Liver (tissue), 8 donors: ENCODE measurements at regions not wholly inside any gene's neighbourhood (a gene's known extent, or its start where the extent isn't known, plus 50 kb on each side); places are given as distances from the start of the nearest gene placed in this dataset.

Source experiments
- DNase-seq: peaks from one replicate; pipeline ENCODE4 v3.0.0-alpha.2; 2017; ENCODE audit warnings: low spot score
- H3K27ac ChIP-seq, 2 donors: one replicate each; pipeline ENCODE4 v1.7.0; 2013; ENCODE audit warnings: inconsistent platforms in 2 of 2, low read length in 2 of 2, control low read depth in 1 of 2, low read depth in 1 of 2, mild to moderate bottlenecking in 1 of 2
- H3K27me3 ChIP-seq, 4 donors: one replicate each; pipeline versions ENCODE4 v1.6.1 to v1.7.0; 2013; ENCODE audit warnings: low read length in 3 of 4, inconsistent platforms in 1 of 4, mild to moderate bottlenecking in 1 of 4, moderate library complexity in 1 of 4; ENCODE audit not compliant: control insufficient read depth in 4 of 4, insufficient read depth in 4 of 4
- H3K36me3 ChIP-seq, 4 donors: one replicate each; pipeline versions ENCODE4 v1.6.1 to v1.7.0; 2013; ENCODE audit warnings: low read length in 3 of 4, mild to moderate bottlenecking in 3 of 4, low read depth in 1 of 4, moderate library complexity in 1 of 4; ENCODE audit not compliant: control insufficient read depth in 4 of 4, insufficient read depth in 3 of 4
- H3K4me1 ChIP-seq, 4 donors: one replicate each; pipeline versions ENCODE4 v1.6.1 to v1.7.0; 2013; ENCODE audit warnings: low read length in 3 of 4, mild to moderate bottlenecking in 3 of 4, moderate library complexity in 1 of 4; ENCODE audit not compliant: control insufficient read depth in 4 of 4, insufficient read depth in 4 of 4
- H3K4me3 ChIP-seq, 3 donors: one replicate each; pipeline versions ENCODE4 v1.6.1 to v1.7.0; 2013; ENCODE audit warnings: low read length in 3 of 3, control low read depth in 1 of 3, low read depth in 1 of 3, mild to moderate bottlenecking in 1 of 3
- H3K9ac ChIP-seq, 2 donors: one replicate each; pipeline ENCODE4 v1.7.0; 2013; ENCODE audit warnings: low read length in 2 of 2, mild to moderate bottlenecking in 2 of 2, moderate library complexity in 2 of 2, control low read depth in 1 of 2, low read depth in 1 of 2
- H3K9me3 ChIP-seq, 4 donors: one replicate each; pipeline versions ENCODE4 v1.6.1 to v1.7.0; 2013; ENCODE audit warnings: low read length in 3 of 4; ENCODE audit not compliant: control insufficient read depth in 4 of 4
- ATF3 ChIP-seq: IDR thresholded peaks from 2 replicates; pipeline ENCODE4 v1.6.1; 2016; ENCODE audit warnings: antibody characterized with exemption
- CTCF ChIP-seq: fragments of 150-350 bp; IDR thresholded peaks from 2 replicates; pipeline ENCODE4 v1.5.1; 2017; ENCODE audit warnings: improper control_type of control experiment, low read depth, low read length; ENCODE audit not compliant: missing input control
- FOXA2 ChIP-seq: IDR thresholded peaks from 2 replicates; pipeline ENCODE4 v1.6.1; 2016; ENCODE audit warnings: antibody characterized with exemption
- GABPA ChIP-seq, 2 donors: IDR thresholded peaks in 1 of 2; conservative IDR thresholded peaks in 1 of 2; 2 replicates each; pipeline ENCODE4 v1.6.1; 2016; ENCODE audit warnings: antibody characterized with exemption in 2 of 2, mild to moderate bottlenecking in 1 of 2, moderate library complexity in 1 of 2
- HNF4A ChIP-seq, 2 donors: conservative IDR thresholded peaks; 2 replicates each; pipeline ENCODE4 v1.6.1; 2016; ENCODE audit warnings: antibody characterized with exemption in 2 of 2, mild to moderate bottlenecking in 2 of 2
- HNF4G ChIP-seq: IDR thresholded peaks from 2 replicates; pipeline ENCODE4 v1.6.1; 2016; ENCODE audit warnings: antibody characterized with exemption
- JUND ChIP-seq, 2 donors: IDR thresholded peaks; 2 replicates each; pipeline ENCODE4 v1.6.1; 2016; ENCODE audit warnings: antibody characterized with exemption in 2 of 2
- MAX ChIP-seq: IDR thresholded peaks from 2 replicates; pipeline ENCODE4 v1.6.1; 2016; ENCODE audit warnings: antibody characterized with exemption
- NR2F2 ChIP-seq: IDR thresholded peaks from 2 replicates; pipeline ENCODE4 v1.6.1; 2016; ENCODE audit warnings: antibody characterized with exemption
- RAD21 ChIP-seq, 2 donors: IDR thresholded peaks; 2 replicates each; pipeline ENCODE4 v1.6.1; 2016; ENCODE audit warnings: antibody characterized with exemption in 2 of 2, mild to moderate bottlenecking in 2 of 2
- RXRA ChIP-seq, 2 donors: IDR thresholded peaks; 2 replicates each; pipeline ENCODE4 v1.6.1; 2017 to 2018; ENCODE audit warnings: antibody characterized with exemption in 2 of 2, mild to moderate bottlenecking in 1 of 2
- TAF1 ChIP-seq: conservative IDR thresholded peaks from 2 replicates; pipeline ENCODE4 v1.6.1; 2016; ENCODE audit warnings: antibody characterized with exemption, mild to moderate bottlenecking
- YY1 ChIP-seq: IDR thresholded peaks from 2 replicates; pipeline ENCODE4 v1.6.1; 2016; ENCODE audit warnings: antibody characterized with exemption, mild to moderate bottlenecking
- ZBTB33 ChIP-seq: IDR thresholded peaks from 2 replicates; pipeline ENCODE4 v1.6.1; 2016; ENCODE audit warnings: antibody characterized with exemption
- WGBS: extraction: QIAGEN DNeasy Blood & Tissue Kit; methylation state at CpG from one replicate; pipeline ENCODE4 v1.1.7; 2013; 5-methylcytosine and 5-hydroxymethylcytosine counted together
- donor health status: healthy.
- donor health status: healthy.
- donor health status: healthy.
- donor health status: healthy.
- donor health status: healthy.

- peaks cover 0 to 5% (median 0%) of the 10 kb centered on the region in 4 donors for H3K27me3 ChIP-seq
- no peak overlapping the region for H3K4me3 ChIP-seq
- no peak for DNase-seq
These were observed 96.7 kb downstream of the LSM3 start for GRCh38 chr3:14274999-14275961.

GRCh38 chr3:14275962-14276909 is 97.6 kb downstream of the LSM3 start:
- no peak for DNase-seq
- Histone ChIP-seq H3K36me3 (no peaks in the 10 kb centered on the region), H3K27ac (no peak overlapping the region)

More at GRCh38 chr3:14274999-14275961, 96.7 kb downstream of the LSM3 start:
- Histone ChIP-seq H3K36me3 (no peaks in the 10 kb centered on the region), H3K9me3 (no peaks in the 10 kb centered on the region), H3K9ac (no peak overlapping the region), H3K4me1 (no peaks in the 10 kb centered on the region), H3K27ac (no peak overlapping the region)
- WGBS, result 86% methylated on average over 8 of the region's 8 CpGs
- peak in 1 of 2 donors; percentile 32 for TF ChIP-seq RAD21 (IDR thresholded peaks at IDR 0.05)
- TF ChIP-seq TAF1, result no peak
- TF ChIP-seq HNF4G, result no peak

More at GRCh38 chr3:14275962-14276909, 97.6 kb downstream of the LSM3 start:
- Histone ChIP-seq H3K4me3 (no peak overlapping the region), H3K9me3 (no peaks in the 10 kb centered on the region), H3K27me3 (peaks cover 0 to 5% (median 0%) of the 10 kb centered on the region in 4 donors), H3K4me1 (no peaks in the 10 kb centered on the region), H3K9ac (no peak overlapping the region)
- TF ChIP-seq RXRA (IDR thresholded peaks at IDR 0.05) (no peak), JUND (IDR thresholded peaks at IDR 0.05) (no peak), FOXA2 (no peak), ATF3 (no peak), RAD21 (IDR thresholded peaks at IDR 0.05) (no peak), HNF4A (conservative IDR thresholded peaks at IDR 0.05) (no peak), MAX (no peak), YY1 (no peak), TAF1 (no peak), GABPA (IDR thresholded peaks at IDR 0.05 in 1 of 2, conservative IDR thresholded peaks at IDR 0.05 in 1 of 2) (no peak), ZBTB33 (no peak), CTCF (no peak), NR2F2 (no peak)
- WGBS, result 86% methylated on average over 12 of the region's 12 CpGs
